HG02852 (cell line): ENCODE measurements at regions not wholly inside any gene's neighbourhood (a gene's known extent, or its start where the extent isn't known, plus 50 kb on each side); places are given as distances from the start of the nearest gene placed in this dataset.
"Not testable (repeated sequence)": the region's sequence is repeated elsewhere in the genome, so short reads cannot be mapped to it uniquely, and the experiment has no call there.

ENCODE experiments used
- ATAC-seq: cut with Tn5 transposase; IDR thresholded peaks from one replicate; pipeline ENCODE4 v1.9.1; 2021; ENCODE audit warnings: mild to moderate bottlenecking, moderate library complexity; ENCODE audit not compliant: unreplicated experiment

GRCh38 chr2:59413751-59414570 is 1139.5 kb downstream of the BCL11A start:
- ATAC-seq = no peak

- no peak for ATAC-seq
Measured at GRCh38 chr2:59399126-59399525, 1154.3 kb downstream of the BCL11A start.

GRCh38 chr2:59398081-59398480 is 1155.4 kb downstream of the BCL11A start:
- ATAC-seq = no peak

- no peak for ATAC-seq
Measured at GRCh38 chr2:59395119-59395518, 1154.0 kb upstream of the FANCL start.

- no peak for ATAC-seq
Measured at GRCh38 chr2:59391896-59392295, 1150.8 kb upstream of the FANCL start.

- no peak for ATAC-seq
Measured at GRCh38 chr2:59390581-59390980, 1149.5 kb upstream of the FANCL start.

- ATAC-seq = no peak
Measured at GRCh38 chr2:59389240-59389639, 1148.1 kb upstream of the FANCL start.

- no peak for ATAC-seq
Measured at GRCh38 chr2:59385971-59386370, 1144.8 kb upstream of the FANCL start.

- no peak for ATAC-seq
Measured at GRCh38 chr2:59383473-59383872, 1142.3 kb upstream of the FANCL start.

- no peak for ATAC-seq
Measured at GRCh38 chr2:59378127-59378526, 1137.0 kb upstream of the FANCL start.

GRCh38 chr2:59366288-59366687 is 1125.2 kb upstream of the FANCL start:
- no peak for ATAC-seq

GRCh38 chr2:59354498-59354897 is 1113.4 kb upstream of the FANCL start:
- ATAC-seq = no peak

GRCh38 chr2:59353306-59353921 is 1112.3 kb upstream of the FANCL start:
- ATAC-seq = no peak

- ATAC-seq = no peak
Measured at GRCh38 chr2:59342166-59342565, 1101.0 kb upstream of the FANCL start.

GRCh38 chr2:59339837-59340207 is 1098.7 kb upstream of the FANCL start:
- ATAC-seq = no peak

GRCh38 chr2:59339121-59339836 is 1098.2 kb upstream of the FANCL start:
- no peak for ATAC-seq

- no peak for ATAC-seq
Measured at GRCh38 chr2:59333007-59333406, 1091.9 kb upstream of the FANCL start.

- ATAC-seq = not testable (repeated sequence)
Measured at GRCh38 chr2:59326581-59327365, 1085.6 kb upstream of the FANCL start.

- ATAC-seq = no peak
Measured at GRCh38 chr2:59322870-59323269, 1081.7 kb upstream of the FANCL start.

- no peak for ATAC-seq
Measured at GRCh38 chr2:59322005-59322404, 1080.9 kb upstream of the FANCL start.
